T-helper 1 cell treated with Interleukin-12 subunit alpha and Interleukin-12 subunit beta and Interleukin-4 antibody, amounts not matched to agents 30 μg/mL and 1 μg/mL, for 36 hours (primary cell): ENCODE measurements at regions not wholly inside any gene's neighbourhood (a gene's known extent, or its start where the extent isn't known, plus 50 kb on each side); places are given as distances from the start of the nearest gene placed in this dataset.

ENCODE experiments used
- H3K27ac Mint-ChIP-seq: one replicate; pipeline ENCODE4 v1.8.0; 2021; ENCODE audit warnings: mild to moderate bottlenecking, mixed read lengths
- H3K27me3 Mint-ChIP-seq: one replicate; pipeline ENCODE4 v1.8.0; 2021; ENCODE audit warnings: low read depth, mixed read lengths
- H3K36me3 Mint-ChIP-seq: one replicate; pipeline ENCODE4 v1.8.0; 2021; ENCODE audit warnings: low read depth, mixed read lengths
- H3K4me1 Mint-ChIP-seq: one replicate; pipeline ENCODE4 v1.8.0; 2021; ENCODE audit warnings: low read depth, mixed read lengths
- H3K4me3 Mint-ChIP-seq: one replicate; pipeline ENCODE4 v1.8.0; 2021; ENCODE audit warnings: mild to moderate bottlenecking, moderate library complexity, mixed read lengths
- H3K9me3 Mint-ChIP-seq: one replicate; pipeline ENCODE4 v1.8.0; 2021; ENCODE audit warnings: mixed read lengths

- Mint-ChIP-seq H3K27ac (no peak overlapping the region), H3K36me3 (no peaks in the 10 kb centered on the region), H3K9me3 (no peaks in the 10 kb centered on the region), H3K4me1 (no peaks in the 10 kb centered on the region), H3K4me3 (no peak overlapping the region), H3K27me3 (no peaks in the 10 kb centered on the region)
Measured at GRCh38 chr5:133890314-133890713, 78.1 kb downstream of the C5orf15 start.

GRCh38 chr5:133889271-133889905, 79.0 kb downstream of the C5orf15 start:
- H3K4me1 Mint-ChIP-seq: no peaks in the 10 kb centered on the region
- no peaks in the 10 kb centered on the region for H3K36me3 Mint-ChIP-seq
- H3K4me3 Mint-ChIP-seq: no peak overlapping the region
- H3K9me3 Mint-ChIP-seq: no peaks in the 10 kb centered on the region
- H3K27ac Mint-ChIP-seq: no peak overlapping the region
- H3K27me3 Mint-ChIP-seq: no peaks in the 10 kb centered on the region

- no peaks in the 10 kb centered on the region for H3K4me1 Mint-ChIP-seq
- no peaks in the 10 kb centered on the region for H3K27me3 Mint-ChIP-seq
- no peaks in the 10 kb centered on the region for H3K9me3 Mint-ChIP-seq
- H3K36me3 Mint-ChIP-seq: no peaks in the 10 kb centered on the region
- no peak overlapping the region for H3K4me3 Mint-ChIP-seq
- no peak overlapping the region for H3K27ac Mint-ChIP-seq
Measured at GRCh38 chr5:133888625-133888991, 79.8 kb downstream of the C5orf15 start.

GRCh38 chr5:133885566-133885965, 82.9 kb downstream of the C5orf15 start:
- Mint-ChIP-seq H3K36me3 (no peaks in the 10 kb centered on the region), H3K4me3 (no peak overlapping the region), H3K9me3 (no peaks in the 10 kb centered on the region), H3K4me1 (no peaks in the 10 kb centered on the region), H3K27me3 (no peaks in the 10 kb centered on the region), H3K27ac (no peak overlapping the region)

- Mint-ChIP-seq H3K9me3 (no peaks in the 10 kb centered on the region), H3K4me3 (no peak overlapping the region), H3K4me1 (no peaks in the 10 kb centered on the region), H3K27me3 (no peaks in the 10 kb centered on the region), H3K36me3 (no peaks in the 10 kb centered on the region), H3K27ac (peak overlapping the region; percentile 27)
Measured at GRCh38 chr5:133884569-133885311, 83.7 kb downstream of the C5orf15 start.

GRCh38 chr5:133883916-133884315, 84.5 kb downstream of the C5orf15 start:
- Mint-ChIP-seq H3K4me1 (no peaks in the 10 kb centered on the region), H3K9me3 (no peaks in the 10 kb centered on the region), H3K4me3 (no peak overlapping the region), H3K27ac (no peak overlapping the region), H3K27me3 (no peaks in the 10 kb centered on the region), H3K36me3 (no peaks in the 10 kb centered on the region)

GRCh38 chr5:133882846-133883245, 85.6 kb downstream of the C5orf15 start:
- Mint-ChIP-seq H3K4me3 (no peak overlapping the region), H3K4me1 (no peaks in the 10 kb centered on the region), H3K36me3 (no peaks in the 10 kb centered on the region), H3K27me3 (no peaks in the 10 kb centered on the region), H3K27ac (no peak overlapping the region), H3K9me3 (no peaks in the 10 kb centered on the region)

- no peak overlapping the region for H3K4me3 Mint-ChIP-seq
- no peaks in the 10 kb centered on the region for H3K36me3 Mint-ChIP-seq
- no peaks in the 10 kb centered on the region for H3K9me3 Mint-ChIP-seq
- H3K27ac Mint-ChIP-seq: no peak overlapping the region
- no peaks in the 10 kb centered on the region for H3K27me3 Mint-ChIP-seq
- no peaks in the 10 kb centered on the region for H3K4me1 Mint-ChIP-seq
Measured at GRCh38 chr5:133882389-133882695, 86.1 kb downstream of the C5orf15 start.

GRCh38 chr5:133881576-133882388, 86.6 kb downstream of the C5orf15 start:
- Mint-ChIP-seq H3K4me3 (no peak overlapping the region), H3K36me3 (no peaks in the 10 kb centered on the region), H3K4me1 (no peaks in the 10 kb centered on the region), H3K9me3 (no peaks in the 10 kb centered on the region), H3K27ac (no peak overlapping the region), H3K27me3 (no peaks in the 10 kb centered on the region)

GRCh38 chr5:133878236-133878555, 90.2 kb downstream of the C5orf15 start:
- H3K36me3 Mint-ChIP-seq: no peaks in the 10 kb centered on the region
- H3K9me3 Mint-ChIP-seq: peaks cover 12% of the 10 kb centered on the region
- H3K4me1 Mint-ChIP-seq: peaks cover 6% of the 10 kb centered on the region
- H3K4me3 Mint-ChIP-seq: no peak overlapping the region
- H3K27ac Mint-ChIP-seq: no peak overlapping the region
- H3K27me3 Mint-ChIP-seq: no peaks in the 10 kb centered on the region

GRCh38 chr5:133877351-133878235, 90.8 kb downstream of the C5orf15 start:
- Mint-ChIP-seq H3K27me3 (no peaks in the 10 kb centered on the region), H3K4me1 (peaks cover 6% of the 10 kb centered on the region), H3K9me3 (peaks cover 12% of the 10 kb centered on the region), H3K4me3 (no peak overlapping the region), H3K27ac (no peak overlapping the region), H3K36me3 (no peaks in the 10 kb centered on the region)

- H3K36me3 Mint-ChIP-seq: no peaks in the 10 kb centered on the region
- H3K4me1 Mint-ChIP-seq: peaks cover 6% of the 10 kb centered on the region
- H3K27ac Mint-ChIP-seq: no peak overlapping the region
- H3K4me3 Mint-ChIP-seq: no peak overlapping the region
- peaks cover 12% of the 10 kb centered on the region for H3K9me3 Mint-ChIP-seq
- no peaks in the 10 kb centered on the region for H3K27me3 Mint-ChIP-seq
Measured at GRCh38 chr5:133876266-133876665, 92.2 kb downstream of the C5orf15 start.

- no peaks in the 10 kb centered on the region for H3K27me3 Mint-ChIP-seq
- H3K27ac Mint-ChIP-seq: no peak overlapping the region
- peaks cover 6% of the 10 kb centered on the region for H3K4me1 Mint-ChIP-seq
- peaks cover 12% of the 10 kb centered on the region for H3K9me3 Mint-ChIP-seq
- no peaks in the 10 kb centered on the region for H3K36me3 Mint-ChIP-seq
- H3K4me3 Mint-ChIP-seq: no peak overlapping the region
Measured at GRCh38 chr5:133875179-133875578, 93.2 kb downstream of the C5orf15 start.

GRCh38 chr5:133873449-133873848, 95.0 kb downstream of the C5orf15 start:
- Mint-ChIP-seq H3K36me3 (no peaks in the 10 kb centered on the region), H3K4me3 (no peak overlapping the region), H3K27ac (no peak overlapping the region), H3K9me3 (peaks cover 12% of the 10 kb centered on the region), H3K27me3 (no peaks in the 10 kb centered on the region), H3K4me1 (peaks cover 10% of the 10 kb centered on the region)
